Progenitor cell of endocrine pancreas (in vitro differentiated cells): ENCODE measurements at regions not wholly inside any gene's neighbourhood (a gene's known extent, or its start where the extent isn't known, plus 50 kb on each side); places are given as distances from the start of the nearest gene placed in this dataset. TPM values are rescaled to one million over a fixed set of nuclear protein-coding genes. Genes with fewer than 3 reads are reported as not detected.

ENCODE experiments used
- DNase-seq: peaks from one replicate; pipeline ENCODE4 v3.0.0; 2021; ENCODE audit warnings: low spot score; ENCODE audit not compliant: unreplicated experiment
- H3K27ac Mint-ChIP-seq: 2 replicates; pipeline ENCODE4 v1.8.0; 2021; ENCODE audit warnings: mild to moderate bottlenecking, moderate library complexity, mixed read lengths
- H3K27me3 Mint-ChIP-seq: 2 replicates; pipeline ENCODE4 v1.8.0; 2021; ENCODE audit warnings: mixed read lengths
- H3K36me3 Mint-ChIP-seq: 2 replicates; pipeline ENCODE4 v1.8.0; 2022; ENCODE audit warnings: mixed read lengths; ENCODE audit not compliant: insufficient read depth
- H3K4me1 Mint-ChIP-seq: 2 replicates; pipeline ENCODE4 v1.8.0; 2021; ENCODE audit warnings: low read depth, mixed read lengths
- H3K4me3 Mint-ChIP-seq: 2 replicates; pipeline ENCODE4 v1.8.0; 2021; ENCODE audit warnings: low read depth, mild to moderate bottlenecking, moderate library complexity, mixed read lengths
- H3K9me3 Mint-ChIP-seq: 2 replicates; pipeline ENCODE4 v1.8.0; 2021; ENCODE audit warnings: low read depth, mixed read lengths
- CTCF ChIP-seq: fragments of 200-600 bp; sonication (generic); IDR thresholded peaks from one replicate; pipeline ENCODE4 v1.5.0; 2021; ENCODE audit warnings: antibody characterized with exemption, mild to moderate bottlenecking; ENCODE audit not compliant: unreplicated experiment
- microRNA-seq: library from miRNA; unstranded; fragments of <30 nt; microRNA quantifications from one replicate; pipeline ENCODE4 v1.1.0, GENCODE V29; 2020; ENCODE audit warnings: borderline number of aligned reads; ENCODE audit not compliant: unreplicated experiment

GRCh38 chr20:57759724-57760123 is 49.9 kb upstream of the PMEPA1 start:
- Mint-ChIP-seq H3K4me3 (no peak overlapping the region), H3K27me3 (peaks cover 5% of the 10 kb centered on the region), H3K36me3 (no peaks in the 10 kb centered on the region), H3K9me3 (peaks cover 4% of the 10 kb centered on the region), H3K4me1 (no peaks in the 10 kb centered on the region), H3K27ac (no peak overlapping the region)
- TF ChIP-seq CTCF, result no peak
- DNase-seq, result no peak

Small RNAs in the stretch of these regions (microRNA-seq; reads per million reads assigned to microRNA genes)
- not detected for gene MIR4532
